22Rv1 (cell line): ENCODE measurements at regions not wholly inside any gene's neighbourhood (a gene's known extent, or its start where the extent isn't known, plus 50 kb on each side); places are given as distances from the start of the nearest gene placed in this dataset.
"Not testable (repeated sequence)": the region's sequence is repeated elsewhere in the genome, so short reads cannot be mapped to it uniquely, and the experiment has no call there.

Experiments
- ZFX ChIP-seq: fragments of 450-650 bp; IDR thresholded peaks from 2 replicates; pipeline ENCODE4 v1.6.1; 2017; ENCODE audit warnings: antibody characterized with exemption, borderline replicate concordance
- TF ChIP-seq, protein P1 (sequence below): fragments of 450-650 bp; IDR thresholded peaks from 2 replicates; pipeline ENCODE4 v1.5.1; 2017; ENCODE audit warnings: mild to moderate bottlenecking

DNA sequence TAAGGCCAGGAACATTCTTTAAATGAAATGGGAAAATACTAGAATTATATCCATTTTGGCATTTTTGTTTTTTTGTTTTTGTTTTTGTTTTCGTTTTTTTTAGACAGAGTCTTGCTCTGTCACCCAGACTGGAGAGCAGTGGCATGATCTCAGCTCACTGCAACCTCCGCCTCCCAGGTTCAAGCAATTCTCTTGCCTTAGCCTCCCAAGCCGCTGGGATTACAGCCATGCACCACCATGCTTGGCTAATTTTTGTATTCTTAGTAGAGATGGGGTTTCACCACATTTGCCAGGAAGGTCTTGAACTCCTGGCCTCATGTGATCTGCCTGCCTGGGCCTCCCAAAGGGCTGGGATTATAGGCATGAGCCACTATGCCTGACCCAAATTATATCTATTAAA, 520.7 kb upstream of the RORB start:
- TF ChIP-seq, protein P1, sequence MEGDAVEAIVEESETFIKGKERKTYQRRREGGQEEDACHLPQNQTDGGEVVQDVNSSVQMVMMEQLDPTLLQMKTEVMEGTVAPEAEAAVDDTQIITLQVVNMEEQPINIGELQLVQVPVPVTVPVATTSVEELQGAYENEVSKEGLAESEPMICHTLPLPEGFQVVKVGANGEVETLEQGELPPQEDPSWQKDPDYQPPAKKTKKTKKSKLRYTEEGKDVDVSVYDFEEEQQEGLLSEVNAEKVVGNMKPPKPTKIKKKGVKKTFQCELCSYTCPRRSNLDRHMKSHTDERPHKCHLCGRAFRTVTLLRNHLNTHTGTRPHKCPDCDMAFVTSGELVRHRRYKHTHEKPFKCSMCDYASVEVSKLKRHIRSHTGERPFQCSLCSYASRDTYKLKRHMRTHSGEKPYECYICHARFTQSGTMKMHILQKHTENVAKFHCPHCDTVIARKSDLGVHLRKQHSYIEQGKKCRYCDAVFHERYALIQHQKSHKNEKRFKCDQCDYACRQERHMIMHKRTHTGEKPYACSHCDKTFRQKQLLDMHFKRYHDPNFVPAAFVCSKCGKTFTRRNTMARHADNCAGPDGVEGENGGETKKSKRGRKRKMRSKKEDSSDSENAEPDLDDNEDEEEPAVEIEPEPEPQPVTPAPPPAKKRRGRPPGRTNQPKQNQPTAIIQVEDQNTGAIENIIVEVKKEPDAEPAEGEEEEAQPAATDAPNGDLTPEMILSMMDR = not testable (repeated sequence)
- not testable (repeated sequence) for TF ChIP-seq ZFX
